HG03025 (cell line): ENCODE measurements at regions not wholly inside any gene's neighbourhood (a gene's known extent, or its start where the extent isn't known, plus 50 kb on each side); places are given as distances from the start of the nearest gene placed in this dataset.
"Not testable (repeated sequence)": the region's sequence is repeated elsewhere in the genome, so short reads cannot be mapped to it uniquely, and the experiment has no call there.

Source experiments
- ATAC-seq: cut with Tn5 transposase; IDR thresholded peaks from one replicate; pipeline ENCODE4 v1.9.1; 2021; ENCODE audit warnings: mild to moderate bottlenecking, moderate library complexity; ENCODE audit not compliant: unreplicated experiment, low FRiP score

DNA sequence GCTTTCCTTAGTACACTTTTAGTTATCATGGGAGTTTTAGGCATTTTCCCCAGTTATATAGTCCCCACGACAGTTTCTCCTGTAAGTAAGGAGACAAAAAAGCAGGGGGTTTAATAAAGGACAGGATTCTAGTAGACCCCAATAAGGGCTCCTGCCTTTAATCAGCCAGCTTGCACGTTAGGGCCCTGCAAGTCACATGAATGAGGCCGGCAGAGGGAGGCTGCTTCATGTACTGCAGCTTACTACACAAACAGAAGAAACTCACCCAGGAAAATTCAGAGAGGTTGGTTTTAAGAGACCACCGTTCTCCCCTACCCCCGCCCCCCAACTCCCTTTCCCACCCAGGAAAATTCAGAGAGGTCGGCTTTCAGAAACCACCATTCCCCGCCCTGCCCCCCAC is 229.7 kb upstream of the MOCS1 start:
- no peak for ATAC-seq

- ATAC-seq: no peak
Measured at GRCh38 chr6:40162074-40162473, 227.8 kb upstream of the MOCS1 start.

DNA sequence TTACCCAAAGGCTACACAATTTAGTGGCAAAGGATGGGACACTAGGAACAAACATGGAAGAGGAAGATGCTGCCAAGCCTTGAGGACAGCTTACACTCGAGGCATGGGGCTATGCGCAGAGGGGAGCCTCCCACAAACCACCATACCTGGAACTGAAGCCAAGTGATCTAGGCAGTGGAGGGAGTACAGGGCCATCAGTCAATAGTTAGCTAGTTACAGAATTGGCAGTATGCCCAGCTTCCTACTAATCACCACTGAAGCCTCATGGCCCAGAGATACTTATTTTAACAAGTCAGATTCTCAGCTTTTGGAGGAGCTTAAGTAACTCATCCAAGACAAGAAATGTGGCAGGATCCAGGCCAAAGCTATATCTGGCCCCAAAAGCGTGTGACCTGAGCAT is 226.6 kb upstream of the MOCS1 start:
- ATAC-seq: no peak

DNA sequence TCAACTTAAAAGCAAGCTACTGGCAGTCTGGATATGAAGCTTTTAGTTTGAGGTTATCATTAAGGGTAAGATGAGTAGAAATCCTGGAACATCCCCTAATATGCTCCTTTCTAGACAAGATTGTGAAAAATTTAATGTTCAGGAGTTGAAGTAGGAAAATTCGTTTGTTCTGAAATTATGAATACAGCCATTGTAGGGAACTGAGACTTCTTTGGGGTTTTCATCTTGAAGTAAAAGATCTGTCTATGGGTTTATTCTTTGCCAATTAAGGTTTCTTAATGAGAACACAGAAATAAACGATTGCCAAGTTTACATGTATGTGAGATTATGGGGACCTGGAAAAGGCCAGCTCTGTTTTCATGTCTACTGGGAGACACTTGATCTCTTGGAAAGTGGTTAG is 225.6 kb upstream of the MOCS1 start:
- no peak for ATAC-seq

- no peak for ATAC-seq
Measured at GRCh38 chr6:40152701-40153436, 218.6 kb upstream of the MOCS1 start.

GRCh38 chr6:40152196-40152595 is 217.9 kb upstream of the MOCS1 start:
- no peak for ATAC-seq

- peak; percentile 97 for ATAC-seq
Measured at GRCh38 chr6:40148882-40149573, 214.8 kb upstream of the MOCS1 start.

DNA sequence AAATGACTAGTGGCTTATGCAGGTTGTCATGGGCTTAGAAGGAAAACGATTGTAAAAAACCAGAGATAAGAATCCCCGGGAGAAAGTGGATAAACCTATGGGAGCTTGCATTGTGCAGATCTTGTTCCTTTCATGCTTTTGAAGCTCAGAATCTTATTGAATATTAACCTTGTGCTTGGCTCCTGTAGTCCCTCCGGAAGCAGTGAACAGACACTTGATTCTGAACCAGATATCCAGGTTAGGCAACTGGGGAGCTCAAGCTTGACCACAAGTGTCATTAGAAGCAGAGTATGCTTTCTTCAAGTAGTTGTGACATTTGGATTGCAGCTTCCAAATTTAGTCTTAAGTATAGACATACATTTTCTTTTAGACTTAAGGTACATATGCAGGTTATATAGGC is 212.6 kb upstream of the MOCS1 start:
- no peak for ATAC-seq

- no peak for ATAC-seq
Measured at GRCh38 chr6:40139447-40139846, 205.2 kb upstream of the MOCS1 start.

- ATAC-seq: no peak
Measured at GRCh38 chr6:40138273-40138720, 204.0 kb upstream of the MOCS1 start.

DNA sequence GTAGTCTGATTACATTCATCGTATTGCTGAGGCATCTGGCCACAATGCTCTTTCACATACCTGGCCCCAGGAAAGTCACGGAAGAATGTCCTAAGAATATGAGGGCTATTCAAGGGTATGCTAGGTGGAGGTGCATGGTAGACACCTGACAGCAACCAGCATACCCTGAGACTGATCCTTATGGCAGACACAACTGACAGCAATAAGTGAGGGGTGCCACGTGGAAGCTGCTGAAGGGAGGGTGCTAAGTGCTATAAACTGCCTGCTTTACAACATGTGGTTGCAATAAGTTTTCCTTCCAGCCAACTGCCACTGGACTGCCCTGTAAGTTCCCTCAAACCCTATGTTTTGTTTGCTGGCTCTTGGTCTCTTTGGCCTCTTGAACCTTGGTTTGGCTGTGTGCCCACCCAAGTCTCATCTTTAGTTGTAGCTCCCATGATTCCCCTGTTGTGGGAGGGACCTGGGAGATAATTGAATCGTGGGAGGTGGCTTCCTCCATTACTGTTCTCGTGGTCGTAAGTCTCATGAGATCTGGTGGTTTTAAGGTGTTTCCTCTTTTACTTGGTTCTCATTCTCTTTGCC is 201.3 kb upstream of the MOCS1 start:
- ATAC-seq: no peak

DNA sequence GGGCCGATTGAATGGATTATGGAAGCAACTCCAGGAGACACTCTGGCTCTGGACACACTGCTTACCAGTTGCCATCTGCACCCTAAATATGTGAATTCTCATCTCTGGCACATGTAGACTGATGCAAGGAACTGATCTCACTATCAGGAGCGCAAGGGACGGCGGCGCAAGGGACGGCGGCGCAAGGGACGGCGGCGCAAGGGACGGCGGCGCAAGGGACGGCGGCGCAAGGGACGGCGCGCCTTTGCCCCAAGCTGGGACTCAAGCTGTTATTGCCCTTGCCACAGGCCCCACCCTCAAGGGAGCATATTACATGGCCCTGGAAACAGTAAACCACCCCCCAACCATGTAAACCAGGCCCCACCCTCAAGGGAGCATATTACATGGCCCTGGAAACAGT is 199.7 kb upstream of the MOCS1 start:
- ATAC-seq: not testable (repeated sequence)

GRCh38 chr6:40131675-40132074 is 197.4 kb upstream of the MOCS1 start:
- no peak for ATAC-seq

GRCh38 chr6:40128127-40128526 is 193.9 kb upstream of the MOCS1 start:
- no peak for ATAC-seq

DNA sequence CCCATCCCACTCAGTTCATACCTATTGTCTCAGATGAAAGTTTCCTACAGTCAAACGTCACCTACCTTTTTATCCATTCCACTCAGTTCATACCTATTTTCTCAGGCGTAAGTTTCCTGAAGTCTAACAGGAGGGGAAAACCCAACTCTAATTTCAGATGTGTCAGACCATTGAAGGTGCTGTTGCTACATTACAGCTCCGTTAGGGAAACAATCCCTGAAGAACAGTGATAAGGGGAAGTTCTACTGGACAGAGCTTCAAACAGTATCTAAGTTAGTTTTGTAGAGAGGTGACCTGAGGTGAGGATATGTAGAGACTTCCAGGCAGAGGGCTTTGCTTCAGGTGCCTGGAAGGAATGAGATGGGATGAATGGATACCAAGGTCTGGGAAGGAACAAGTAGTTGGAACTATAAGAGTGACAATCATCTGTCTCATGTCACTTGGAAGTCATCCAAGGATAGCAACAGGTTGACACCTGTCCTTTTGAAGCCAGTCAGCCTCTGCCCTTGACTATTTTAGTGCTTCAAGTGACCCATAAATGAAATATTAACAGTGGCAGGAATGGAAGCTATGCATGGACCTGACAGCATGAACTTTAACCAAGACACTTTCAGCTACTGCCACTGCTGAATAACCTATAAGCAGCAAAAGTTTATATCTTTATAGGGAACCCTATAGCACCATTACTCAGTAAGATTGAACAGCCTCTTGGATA is 191.6 kb upstream of the MOCS1 start:
- no peak for ATAC-seq

DNA sequence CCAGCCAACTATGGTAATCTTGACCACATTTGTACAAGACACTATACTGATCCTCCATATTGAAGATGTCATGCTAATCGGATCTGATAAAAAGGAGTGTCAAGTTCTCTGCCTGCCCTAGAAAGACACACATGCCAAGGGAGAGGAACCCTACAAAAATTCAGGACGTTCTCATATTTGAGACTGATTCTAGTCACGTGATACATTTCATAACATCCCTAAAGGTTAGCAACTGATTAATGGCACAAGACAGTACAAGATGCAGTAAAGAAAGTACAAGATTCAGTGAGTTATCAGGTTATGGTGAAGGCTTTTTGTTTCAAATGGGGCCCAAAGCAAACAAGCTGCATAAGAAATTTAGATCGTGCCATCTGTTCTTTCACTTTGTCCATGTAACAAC is 190.7 kb upstream of the MOCS1 start:
- no peak for ATAC-seq

DNA sequence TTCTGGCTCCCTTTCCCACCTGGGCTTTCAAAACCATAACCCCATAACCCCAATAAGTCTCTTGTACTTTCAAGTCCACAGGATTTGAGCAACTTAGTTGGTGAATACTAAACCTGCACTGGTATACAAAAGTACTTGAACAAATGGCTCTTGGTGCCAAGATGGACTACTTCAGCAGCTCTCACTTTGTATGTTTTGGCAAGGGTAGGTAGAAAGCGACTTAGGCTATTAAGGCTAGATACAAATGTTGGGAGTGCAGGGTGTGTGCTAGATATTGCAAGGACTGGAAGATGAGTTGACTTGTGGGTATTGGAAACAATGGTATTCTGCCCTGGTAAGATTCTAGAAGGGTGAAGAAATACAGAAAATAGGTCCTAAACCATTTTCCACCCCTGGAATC is 182.6 kb upstream of the MOCS1 start:
- ATAC-seq: no peak

DNA sequence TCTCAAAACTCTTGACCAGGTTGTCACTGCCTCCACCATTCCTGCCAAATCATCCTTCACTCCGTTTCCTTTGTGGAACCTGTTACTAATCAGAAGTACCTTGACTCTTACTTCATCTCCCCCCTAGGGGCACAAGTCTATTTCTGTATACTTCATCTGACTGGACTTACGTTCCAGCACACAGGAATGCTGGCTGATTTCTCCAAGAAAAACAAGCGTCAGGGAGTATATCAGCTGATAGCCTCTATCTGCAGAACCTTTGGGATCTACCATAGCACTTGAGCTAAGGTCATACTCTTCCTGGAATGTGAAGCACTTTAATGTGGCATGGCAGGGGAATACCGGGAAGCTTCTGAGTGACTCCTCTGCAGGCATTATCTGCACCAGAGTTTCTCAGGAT is 178.1 kb upstream of the MOCS1 start:
- no peak for ATAC-seq

DNA sequence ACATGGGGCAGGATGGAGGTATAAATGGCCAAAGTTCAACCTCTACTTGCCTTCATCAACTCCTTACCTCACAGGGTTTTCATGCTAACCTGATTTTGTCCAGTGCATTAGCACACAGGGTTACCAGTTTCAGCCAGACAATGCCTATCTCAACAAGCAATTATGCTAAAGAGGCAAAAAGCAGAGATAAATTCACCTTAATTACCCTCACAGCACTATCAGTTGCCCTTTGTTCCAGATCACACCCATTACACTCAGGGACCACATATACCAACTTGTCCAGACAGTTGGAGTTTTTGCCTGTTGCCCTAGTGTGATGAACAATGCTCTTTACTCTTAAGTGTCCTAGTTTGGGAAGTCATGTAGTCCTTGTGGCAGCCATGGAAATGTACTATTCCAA is 174.5 kb upstream of the MOCS1 start:
- ATAC-seq: no peak

GRCh38 chr6:40106840-40107239 is 172.6 kb upstream of the MOCS1 start:
- no peak for ATAC-seq

GRCh38 chr6:40098774-40099173 is 164.5 kb upstream of the MOCS1 start:
- no peak for ATAC-seq
